ENCODE measurements at regions not wholly inside any gene's neighbourhood (a gene's known extent, or its start where the extent isn't known, plus 50 kb on each side); places are given as distances from the start of the nearest gene placed in this dataset.

DNA sequence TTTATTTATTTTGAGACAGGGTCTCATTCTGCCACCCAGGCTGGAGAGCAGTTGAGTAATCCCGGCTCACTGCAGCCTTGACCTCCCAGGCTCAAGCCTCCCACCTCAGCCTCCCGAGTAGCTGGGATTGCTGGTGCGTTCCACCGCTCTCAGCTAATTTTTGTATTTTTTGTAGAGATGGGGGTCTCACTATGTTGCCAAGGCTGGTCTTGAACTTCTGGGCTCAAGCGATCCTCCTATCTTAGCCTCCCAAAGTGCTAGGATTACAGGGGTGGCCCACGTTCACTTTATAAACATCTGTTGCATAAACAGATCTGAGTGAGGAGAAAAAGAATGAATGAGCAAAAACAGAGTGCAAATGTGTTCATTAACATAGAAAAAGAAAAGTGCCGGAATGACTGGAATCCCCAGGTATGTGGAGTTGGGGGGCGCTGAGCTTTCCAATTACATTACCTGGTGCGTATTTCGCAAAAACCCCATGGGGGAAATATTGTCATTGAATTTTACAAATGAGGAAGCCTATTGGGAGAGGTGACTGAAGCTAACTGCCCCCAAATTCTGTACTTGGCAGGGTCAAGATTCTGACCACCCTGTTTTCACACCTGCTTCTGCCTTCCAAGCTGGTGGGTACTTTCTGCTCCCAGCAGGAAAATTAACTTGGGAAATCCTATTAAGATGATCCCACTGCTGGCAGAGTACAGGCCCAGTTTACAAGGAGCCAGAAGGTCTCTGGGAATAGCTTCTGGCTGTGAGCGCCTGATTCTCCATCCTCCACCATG lies 207.7 kb upstream of the JARID2 start:
- H3K27ac ChIP-seq (ENCODE audit: low read depth, low read length): no peak overlapping the region
- no peak overlapping the region for H3K4me2 ChIP-seq (ENCODE audit: insufficient read depth, low read length)
- no peaks in the 10 kb centered on the region for H3K36me3 ChIP-seq (ENCODE audit: insufficient read depth, low read length)
- DNase-seq (ENCODE audit: insufficient read length, low spot score, missing footprints): no peak
- H3K9me3 ChIP-seq (ENCODE audit: low read depth, low read length): no peaks in the 10 kb centered on the region
- no peak overlapping the region for H3K4me3 ChIP-seq (ENCODE audit: insufficient read depth, low read length)
- no peaks in the 10 kb centered on the region for H3K4me1 ChIP-seq (ENCODE audit: insufficient read depth, low read length)
- TF ChIP-seq, protein P1, sequence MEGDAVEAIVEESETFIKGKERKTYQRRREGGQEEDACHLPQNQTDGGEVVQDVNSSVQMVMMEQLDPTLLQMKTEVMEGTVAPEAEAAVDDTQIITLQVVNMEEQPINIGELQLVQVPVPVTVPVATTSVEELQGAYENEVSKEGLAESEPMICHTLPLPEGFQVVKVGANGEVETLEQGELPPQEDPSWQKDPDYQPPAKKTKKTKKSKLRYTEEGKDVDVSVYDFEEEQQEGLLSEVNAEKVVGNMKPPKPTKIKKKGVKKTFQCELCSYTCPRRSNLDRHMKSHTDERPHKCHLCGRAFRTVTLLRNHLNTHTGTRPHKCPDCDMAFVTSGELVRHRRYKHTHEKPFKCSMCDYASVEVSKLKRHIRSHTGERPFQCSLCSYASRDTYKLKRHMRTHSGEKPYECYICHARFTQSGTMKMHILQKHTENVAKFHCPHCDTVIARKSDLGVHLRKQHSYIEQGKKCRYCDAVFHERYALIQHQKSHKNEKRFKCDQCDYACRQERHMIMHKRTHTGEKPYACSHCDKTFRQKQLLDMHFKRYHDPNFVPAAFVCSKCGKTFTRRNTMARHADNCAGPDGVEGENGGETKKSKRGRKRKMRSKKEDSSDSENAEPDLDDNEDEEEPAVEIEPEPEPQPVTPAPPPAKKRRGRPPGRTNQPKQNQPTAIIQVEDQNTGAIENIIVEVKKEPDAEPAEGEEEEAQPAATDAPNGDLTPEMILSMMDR (IDR thresholded peaks at IDR 0.05; ENCODE audit: extremely low read depth, low read depth, low read length): no peak
- H3K79me2 ChIP-seq (ENCODE audit: insufficient read depth, low read length): no peaks in the 10 kb centered on the region
- H3K27me3 ChIP-seq (ENCODE audit: insufficient read depth, low read length): no peaks in the 10 kb centered on the region
- no peaks in the 10 kb centered on the region for H4K20me1 ChIP-seq (ENCODE audit: insufficient read depth, low read length)
- no peak overlapping the region for H2AFZ ChIP-seq (ENCODE audit: low read length)

GRCh38 chr6:15039136-15039535 lies 206.7 kb upstream of the JARID2 start:
- TF ChIP-seq, protein P1 (IDR thresholded peaks at IDR 0.05; ENCODE audit: extremely low read depth, low read depth, low read length): no peak
- no peak for DNase-seq (ENCODE audit: insufficient read length, low spot score, missing footprints)
- H3K27me3 ChIP-seq (ENCODE audit: insufficient read depth, low read length): no peaks in the 10 kb centered on the region
- H3K27ac ChIP-seq (ENCODE audit: low read depth, low read length): no peak overlapping the region
- no peaks in the 10 kb centered on the region for H3K79me2 ChIP-seq (ENCODE audit: insufficient read depth, low read length)
- no peaks in the 10 kb centered on the region for H3K4me1 ChIP-seq (ENCODE audit: insufficient read depth, low read length)
- H2AFZ ChIP-seq (ENCODE audit: low read length): no peak overlapping the region
- H3K9me3 ChIP-seq (ENCODE audit: low read depth, low read length): no peaks in the 10 kb centered on the region
- no peak overlapping the region for H3K4me3 ChIP-seq (ENCODE audit: insufficient read depth, low read length)
- H3K36me3 ChIP-seq (ENCODE audit: insufficient read depth, low read length): no peaks in the 10 kb centered on the region
- H3K4me2 ChIP-seq (ENCODE audit: insufficient read depth, low read length): no peak overlapping the region
- no peaks in the 10 kb centered on the region for H4K20me1 ChIP-seq (ENCODE audit: insufficient read depth, low read length)

DNA sequence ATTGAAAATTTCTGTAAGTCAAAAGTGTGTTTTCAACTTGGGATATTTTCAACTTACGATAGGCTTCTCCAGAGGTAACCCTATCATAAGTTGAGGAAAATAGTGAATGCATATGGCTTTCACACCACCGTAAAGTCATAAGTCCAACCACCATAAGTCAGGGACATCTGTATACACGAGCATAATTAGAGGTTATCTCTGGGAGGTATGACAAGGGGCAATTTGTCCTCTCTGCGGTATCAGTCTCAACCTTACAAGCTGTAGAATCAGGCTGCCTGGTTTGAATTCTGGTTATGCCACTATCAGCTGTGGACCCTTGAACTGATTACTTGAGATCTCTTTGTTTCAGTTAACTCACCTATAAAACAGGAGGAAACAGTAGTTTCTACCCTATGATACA lies 202.9 kb upstream of the JARID2 start:
- no peaks in the 10 kb centered on the region for H3K36me3 ChIP-seq (ENCODE audit: insufficient read depth, low read length)
- DNase-seq (ENCODE audit: insufficient read length, low spot score, missing footprints): peak; percentile 11
- no peaks in the 10 kb centered on the region for H3K27me3 ChIP-seq (ENCODE audit: insufficient read depth, low read length)
- TF ChIP-seq, protein P1 (IDR thresholded peaks at IDR 0.05; ENCODE audit: extremely low read depth, low read depth, low read length): no peak
- H2AFZ ChIP-seq (ENCODE audit: low read length): no peak overlapping the region
- no peaks in the 10 kb centered on the region for H4K20me1 ChIP-seq (ENCODE audit: insufficient read depth, low read length)
- H3K9me3 ChIP-seq (ENCODE audit: low read depth, low read length): no peaks in the 10 kb centered on the region
- H3K79me2 ChIP-seq (ENCODE audit: insufficient read depth, low read length): no peaks in the 10 kb centered on the region
- H3K4me3 ChIP-seq (ENCODE audit: insufficient read depth, low read length): no peak overlapping the region
- no peaks in the 10 kb centered on the region for H3K4me1 ChIP-seq (ENCODE audit: insufficient read depth, low read length)
- H3K27ac ChIP-seq (ENCODE audit: low read depth, low read length): no peak overlapping the region
- no peak overlapping the region for H3K4me2 ChIP-seq (ENCODE audit: insufficient read depth, low read length)

- TF ChIP-seq, protein P1 (IDR thresholded peaks at IDR 0.05; ENCODE audit: extremely low read depth, low read depth, low read length): no peak
- no peaks in the 10 kb centered on the region for H3K4me1 ChIP-seq (ENCODE audit: insufficient read depth, low read length)
- peak; percentile 9 for DNase-seq (ENCODE audit: insufficient read length, low spot score, missing footprints)
- H2AFZ ChIP-seq (ENCODE audit: low read length): no peak overlapping the region
- H3K36me3 ChIP-seq (ENCODE audit: insufficient read depth, low read length): no peaks in the 10 kb centered on the region
- no peaks in the 10 kb centered on the region for H3K27me3 ChIP-seq (ENCODE audit: insufficient read depth, low read length)
- H3K9me3 ChIP-seq (ENCODE audit: low read depth, low read length): no peaks in the 10 kb centered on the region
- no peak overlapping the region for H3K27ac ChIP-seq (ENCODE audit: low read depth, low read length)
- no peaks in the 10 kb centered on the region for H3K79me2 ChIP-seq (ENCODE audit: insufficient read depth, low read length)
- no peak overlapping the region for H3K4me2 ChIP-seq (ENCODE audit: insufficient read depth, low read length)
- H3K4me3 ChIP-seq (ENCODE audit: insufficient read depth, low read length): no peak overlapping the region
- H4K20me1 ChIP-seq (ENCODE audit: insufficient read depth, low read length): no peaks in the 10 kb centered on the region
Observed at GRCh38 chr6:15044146-15044882, 201.6 kb upstream of the JARID2 start.
